ENCODE measurements at regions not wholly inside any gene's neighbourhood (a gene's known extent, or its start where the extent isn't known, plus 50 kb on each side); places are given as distances from the start of the nearest gene placed in this dataset.
"Not testable (repeated sequence)": the region's sequence is repeated elsewhere in the genome, so short reads cannot be mapped to it uniquely, and the experiment has no call there.

DNA sequence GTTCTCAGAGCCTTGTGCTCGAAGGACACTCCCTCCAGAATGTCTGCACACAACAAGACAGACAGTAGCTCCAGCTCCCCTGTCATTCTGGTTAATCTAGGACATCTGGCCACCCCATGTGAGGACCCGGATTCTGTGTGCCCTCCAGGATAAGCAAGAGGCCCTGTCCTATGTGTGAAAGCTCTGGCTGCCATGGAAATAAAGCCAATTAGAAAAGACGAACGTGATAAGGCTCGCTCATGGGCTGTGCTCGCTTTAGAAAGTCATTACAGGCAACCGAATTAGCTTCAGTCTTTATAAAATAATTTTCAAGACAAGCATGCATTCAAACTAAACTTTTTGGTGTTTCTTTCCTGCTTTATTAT is 263.4 kb downstream of the INHBA start:
- DNase-seq (ENCODE audit: extremely low spot score, unreplicated experiment): no peak
- peaks cover 3% of the 10 kb centered on the region for H3K4me1 Mint-ChIP-seq (ENCODE audit: unreplicated experiment)
- peak overlapping the region; percentile 15 for H3K27ac Mint-ChIP-seq (ENCODE audit: unreplicated experiment)

DNA sequence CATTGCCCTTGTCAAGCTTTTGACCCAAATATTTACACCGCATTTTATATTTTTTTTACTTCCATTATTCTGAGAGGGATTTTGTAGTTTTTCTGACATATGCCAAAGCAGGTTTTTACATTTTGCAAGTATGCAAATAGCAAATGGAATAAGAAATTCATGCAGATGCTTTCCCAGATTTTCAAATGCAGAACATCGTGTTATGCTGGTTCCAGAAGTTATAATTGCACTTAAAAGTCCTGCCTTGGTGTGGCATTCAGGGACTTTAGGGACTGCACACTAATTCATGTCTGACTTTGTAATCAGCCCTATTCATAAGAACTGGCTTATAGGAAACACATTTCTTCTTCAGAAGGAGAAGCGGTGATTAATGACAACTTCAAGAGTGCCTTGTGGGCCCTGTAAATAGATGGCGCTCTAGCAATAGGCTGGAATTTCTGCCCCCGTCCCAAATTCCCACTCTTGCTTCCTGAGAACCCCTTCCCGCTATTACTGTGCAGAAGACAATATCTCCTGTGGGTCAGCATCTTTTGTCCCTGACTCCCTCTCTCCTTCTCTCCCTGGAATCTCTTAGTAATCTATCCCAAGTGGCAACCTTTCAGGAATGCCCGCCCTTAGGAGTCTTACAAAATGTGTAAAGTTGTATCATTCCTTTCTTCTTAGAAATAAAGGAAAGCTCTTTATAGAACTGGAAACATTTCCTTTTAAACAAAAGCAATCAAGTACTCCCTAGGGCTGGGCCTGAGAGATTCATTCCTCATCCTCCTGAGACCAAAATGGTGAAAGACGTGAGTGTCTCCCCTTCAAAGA is 264.0 kb downstream of the INHBA start:
- DNase-seq (ENCODE audit: extremely low spot score, unreplicated experiment): no peak
- TF ChIP-seq, protein P1, sequence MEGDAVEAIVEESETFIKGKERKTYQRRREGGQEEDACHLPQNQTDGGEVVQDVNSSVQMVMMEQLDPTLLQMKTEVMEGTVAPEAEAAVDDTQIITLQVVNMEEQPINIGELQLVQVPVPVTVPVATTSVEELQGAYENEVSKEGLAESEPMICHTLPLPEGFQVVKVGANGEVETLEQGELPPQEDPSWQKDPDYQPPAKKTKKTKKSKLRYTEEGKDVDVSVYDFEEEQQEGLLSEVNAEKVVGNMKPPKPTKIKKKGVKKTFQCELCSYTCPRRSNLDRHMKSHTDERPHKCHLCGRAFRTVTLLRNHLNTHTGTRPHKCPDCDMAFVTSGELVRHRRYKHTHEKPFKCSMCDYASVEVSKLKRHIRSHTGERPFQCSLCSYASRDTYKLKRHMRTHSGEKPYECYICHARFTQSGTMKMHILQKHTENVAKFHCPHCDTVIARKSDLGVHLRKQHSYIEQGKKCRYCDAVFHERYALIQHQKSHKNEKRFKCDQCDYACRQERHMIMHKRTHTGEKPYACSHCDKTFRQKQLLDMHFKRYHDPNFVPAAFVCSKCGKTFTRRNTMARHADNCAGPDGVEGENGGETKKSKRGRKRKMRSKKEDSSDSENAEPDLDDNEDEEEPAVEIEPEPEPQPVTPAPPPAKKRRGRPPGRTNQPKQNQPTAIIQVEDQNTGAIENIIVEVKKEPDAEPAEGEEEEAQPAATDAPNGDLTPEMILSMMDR (IDR thresholded peaks at IDR 0.05): no peak
- Mint-ChIP-seq H3K9me3 (ENCODE audit: unreplicated experiment) (peaks cover 3% of the 10 kb centered on the region), H3K27me3 (ENCODE audit: unreplicated experiment) (no peaks in the 10 kb centered on the region), H3K4me1 (ENCODE audit: unreplicated experiment) (peaks cover 3% of the 10 kb centered on the region), H3K4me3 (ENCODE audit: unreplicated experiment) (no peak overlapping the region), H3K36me3 (ENCODE audit: unreplicated experiment) (no peaks in the 10 kb centered on the region), H3K27ac (ENCODE audit: unreplicated experiment) (peak overlapping the region; percentile 15)

More for the DNA sequence above, 263.4 kb downstream of the INHBA start:
- TF ChIP-seq, protein P1 (IDR thresholded peaks at IDR 0.05): no peak
- Mint-ChIP-seq H3K27me3 (ENCODE audit: unreplicated experiment) (no peaks in the 10 kb centered on the region), H3K36me3 (ENCODE audit: unreplicated experiment) (no peaks in the 10 kb centered on the region), H3K4me3 (ENCODE audit: unreplicated experiment) (no peak overlapping the region), H3K9me3 (ENCODE audit: unreplicated experiment) (peaks cover 1% of the 10 kb centered on the region)

DNA sequence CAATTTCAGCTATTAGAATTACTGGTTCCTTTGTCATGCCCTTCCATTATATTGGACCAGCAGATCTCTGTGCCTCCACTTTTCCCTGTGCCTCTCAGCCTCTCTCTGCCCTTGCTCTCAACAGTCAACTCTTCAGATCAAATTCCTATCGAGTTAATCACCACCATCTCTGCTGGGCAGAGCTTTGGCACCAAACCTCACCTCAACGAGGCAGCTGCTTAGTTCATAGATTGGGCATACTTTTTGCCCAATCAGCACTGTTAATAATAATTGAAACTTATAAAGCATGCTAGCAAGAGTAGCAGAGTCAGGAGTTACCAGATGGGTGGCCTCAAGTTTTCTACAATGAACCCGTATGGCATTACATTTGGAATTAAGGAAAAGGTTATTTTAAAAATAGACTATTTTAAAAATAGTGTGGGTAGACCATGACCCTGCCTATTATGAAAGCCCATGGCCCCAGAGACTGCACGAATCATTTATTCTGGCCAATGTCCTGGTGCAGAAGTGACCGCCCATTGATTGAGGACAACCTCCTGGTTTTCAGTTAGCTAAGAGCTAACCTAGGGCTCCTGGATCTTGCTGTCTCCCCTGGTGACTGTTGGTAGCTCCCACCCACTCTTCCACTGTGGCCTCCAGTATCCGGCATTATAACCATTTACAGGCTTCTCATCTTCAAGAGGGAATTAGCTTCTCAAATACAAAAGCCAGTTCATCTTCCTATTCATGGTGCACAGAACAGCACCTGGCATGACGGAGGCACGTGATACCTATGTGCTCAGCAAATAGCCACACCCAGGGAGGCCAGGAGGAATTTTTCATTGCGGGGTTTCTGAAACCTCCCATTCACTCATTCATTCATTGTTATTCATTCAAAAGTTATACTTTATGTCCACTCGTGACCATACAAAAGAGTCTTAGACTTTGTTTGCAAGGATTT is 265.4 kb downstream of the INHBA start:
- TF ChIP-seq, protein P1 (IDR thresholded peaks at IDR 0.05): no peak
- no peaks in the 10 kb centered on the region for H3K27me3 Mint-ChIP-seq (ENCODE audit: unreplicated experiment)
- no peak overlapping the region for H3K4me3 Mint-ChIP-seq (ENCODE audit: unreplicated experiment)
- peaks cover 3% of the 10 kb centered on the region for H3K4me1 Mint-ChIP-seq (ENCODE audit: unreplicated experiment)
- H3K36me3 Mint-ChIP-seq (ENCODE audit: unreplicated experiment): no peaks in the 10 kb centered on the region
- no peak for DNase-seq (ENCODE audit: extremely low spot score, unreplicated experiment)
- H3K9me3 Mint-ChIP-seq (ENCODE audit: unreplicated experiment): peaks cover 3% of the 10 kb centered on the region
- H3K27ac Mint-ChIP-seq (ENCODE audit: unreplicated experiment): no peak overlapping the region

DNA sequence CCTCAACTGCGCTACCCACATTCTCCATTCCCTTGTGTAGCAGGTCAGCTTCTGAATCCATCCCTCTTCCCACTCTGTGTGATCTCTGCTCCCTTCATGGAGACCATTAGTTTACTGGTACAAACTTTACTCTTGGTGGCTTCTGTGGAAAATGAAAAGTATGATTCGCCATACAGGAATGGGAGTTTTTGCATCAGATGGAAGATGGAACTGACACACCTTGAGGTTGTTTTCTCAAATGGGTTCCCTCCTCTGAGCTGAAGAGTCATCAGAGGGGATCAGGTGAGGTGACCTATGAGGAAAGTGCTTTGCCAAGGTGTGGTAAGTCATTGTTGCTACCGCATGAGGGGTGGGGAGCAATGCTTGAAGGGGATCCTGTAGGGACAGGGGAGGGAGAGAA is 266.8 kb downstream of the INHBA start:
- no peak overlapping the region for H3K27ac Mint-ChIP-seq (ENCODE audit: unreplicated experiment)
- DNase-seq (ENCODE audit: extremely low spot score, unreplicated experiment): no peak
- H3K4me1 Mint-ChIP-seq (ENCODE audit: unreplicated experiment): peaks cover 3% of the 10 kb centered on the region
- TF ChIP-seq, protein P1 (IDR thresholded peaks at IDR 0.05): no peak
- no peaks in the 10 kb centered on the region for H3K27me3 Mint-ChIP-seq (ENCODE audit: unreplicated experiment)
- no peaks in the 10 kb centered on the region for H3K36me3 Mint-ChIP-seq (ENCODE audit: unreplicated experiment)
- no peak overlapping the region for H3K4me3 Mint-ChIP-seq (ENCODE audit: unreplicated experiment)
- H3K9me3 Mint-ChIP-seq (ENCODE audit: unreplicated experiment): peaks cover 9% of the 10 kb centered on the region

DNA sequence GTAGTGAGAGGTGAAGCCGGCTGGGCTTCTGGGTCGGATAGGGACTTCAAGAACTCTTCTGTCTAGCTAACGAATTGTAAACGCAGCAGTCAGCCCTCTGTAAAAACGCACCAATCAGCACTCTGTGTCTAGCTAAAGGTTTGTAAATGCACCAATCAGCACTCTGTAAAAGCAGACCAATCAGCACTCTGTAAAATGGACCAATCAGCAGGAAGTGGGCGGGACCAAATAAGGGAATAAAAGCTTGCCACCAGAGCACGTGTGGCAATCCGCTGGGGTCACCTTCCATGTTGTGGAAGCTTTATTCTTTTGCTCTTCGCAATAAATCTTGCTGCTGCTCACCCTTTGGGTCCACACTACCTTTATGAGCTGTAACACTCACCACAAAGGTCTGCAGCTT is 267.9 kb downstream of the INHBA start:
- not testable (repeated sequence) for H3K36me3 Mint-ChIP-seq (ENCODE audit: unreplicated experiment); H3K9me3 Mint-ChIP-seq (ENCODE audit: unreplicated experiment); H3K27ac Mint-ChIP-seq (ENCODE audit: unreplicated experiment); H3K4me3 Mint-ChIP-seq (ENCODE audit: unreplicated experiment); H3K27me3 Mint-ChIP-seq (ENCODE audit: unreplicated experiment); DNase-seq (ENCODE audit: extremely low spot score, unreplicated experiment); H3K4me1 Mint-ChIP-seq (ENCODE audit: unreplicated experiment)

All from osteocyte (in vitro differentiated cells).